PC-9 (cell line): ENCODE measurements at regions not wholly inside any gene's neighbourhood (a gene's known extent, or its start where the extent isn't known, plus 50 kb on each side); places are given as distances from the start of the nearest gene placed in this dataset.

Experiments used
- CTCF ChIP-seq: fragments of 200-600 bp; sonication (generic); conservative IDR thresholded peaks from 2 replicates; pipeline ENCODE4 v1.6.1; 2017; ENCODE audit warnings: mixed run types, antibody characterized with exemption, mild to moderate bottlenecking, moderate library complexity
- EZH2 ChIP-seq: fragments of 200-600 bp; sonication (generic); IDR thresholded peaks from 2 replicates; pipeline ENCODE4 v1.8.0; 2017; ENCODE audit warnings: antibody characterized with exemption, low read depth

- TF ChIP-seq CTCF = no peak
- TF ChIP-seq EZH2 = no peak
Measured at GRCh38 chr18:55641486-55641885, 53.5 kb upstream of the TCF4 start.
